HG03469 (cell line): ENCODE measurements at regions not wholly inside any gene's neighbourhood (a gene's known extent, or its start where the extent isn't known, plus 50 kb on each side); places are given as distances from the start of the nearest gene placed in this dataset.

ENCODE experiments used
- ATAC-seq: cut with Tn5 transposase; IDR thresholded peaks from one replicate; pipeline ENCODE4 v1.9.1; 2021; ENCODE audit warnings: mild to moderate bottlenecking, moderate library complexity, moderate number of reproducible peaks; ENCODE audit not compliant: unreplicated experiment

- no peak for ATAC-seq
These were observed 50.7 kb upstream of the SPATA12 start for GRCh38 chr3:57009802-57010201.

GRCh38 chr3:57009367-57009766 is 51.1 kb upstream of the SPATA12 start:
- no peak for ATAC-seq

GRCh38 chr3:57007521-57008460 is 52.7 kb upstream of the SPATA12 start:
- ATAC-seq, result no peak

GRCh38 chr3:57006949-57007419 is 53.5 kb upstream of the SPATA12 start:
- ATAC-seq, result no peak

DNA sequence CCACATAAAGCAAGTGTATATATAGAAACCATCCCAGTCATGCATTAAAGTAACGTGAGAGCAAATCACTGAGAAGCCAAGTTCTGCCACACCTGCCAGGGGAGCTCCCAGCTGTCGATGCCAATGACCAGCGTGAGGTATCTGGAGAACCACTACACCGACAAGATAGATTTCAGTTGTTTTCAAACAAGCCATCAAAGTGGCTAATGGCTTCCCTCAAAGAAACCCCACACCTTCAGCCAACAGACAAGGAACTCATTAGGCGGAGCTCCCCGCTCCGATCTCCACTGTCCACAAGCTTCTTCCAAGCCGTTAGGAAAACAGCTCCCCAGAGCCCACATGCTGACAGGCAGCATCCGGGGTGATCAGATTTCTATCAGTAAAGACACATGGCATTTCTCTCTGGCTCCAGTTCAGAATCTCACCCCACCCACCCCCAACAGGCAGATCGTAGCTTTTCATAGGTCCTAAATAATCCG is 54.2 kb upstream of the SPATA12 start:
- ATAC-seq, result no peak

DNA sequence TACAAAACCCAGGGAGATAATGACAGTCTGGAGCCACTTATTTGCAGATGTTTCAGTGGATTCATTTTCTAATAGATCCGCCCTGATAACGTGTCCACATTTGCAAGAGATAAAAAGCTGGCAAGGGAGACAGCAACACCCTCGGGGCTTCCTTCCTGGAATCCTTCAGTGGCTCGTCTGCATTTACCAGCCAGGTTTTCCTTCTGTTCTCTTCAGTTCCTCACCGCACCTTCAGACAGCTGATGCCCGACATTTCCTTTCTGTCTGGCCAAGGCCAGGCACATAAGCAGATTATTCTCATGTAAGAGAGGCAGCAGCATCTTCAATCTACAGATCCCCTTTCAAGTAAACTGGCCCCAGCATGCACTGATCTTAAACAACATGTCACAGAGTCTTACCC is 56.2 kb upstream of the SPATA12 start:
- ATAC-seq, result no peak

DNA sequence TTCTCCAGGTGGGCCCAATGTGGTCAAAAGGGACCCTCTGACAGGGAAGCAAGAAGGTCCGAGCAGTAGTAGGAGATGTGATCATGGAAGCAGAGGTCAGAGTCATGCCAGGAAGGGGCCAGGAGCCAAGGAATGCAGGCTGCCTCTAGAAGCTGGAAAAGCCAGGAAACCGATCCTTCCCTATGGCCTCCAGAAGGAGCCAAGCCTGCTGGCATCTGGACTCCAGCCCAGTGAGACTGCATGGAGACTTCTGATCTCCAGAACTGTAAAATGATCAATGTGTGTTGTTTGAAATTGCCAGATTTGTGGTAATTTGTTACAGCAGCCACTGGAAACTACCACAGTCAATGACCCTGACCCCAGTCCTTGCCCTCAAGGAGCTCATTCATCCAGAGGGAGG is 56.8 kb upstream of the SPATA12 start:
- no peak for ATAC-seq

GRCh38 chr3:57001356-57001755 is 59.1 kb upstream of the SPATA12 start:
- ATAC-seq, result no peak

- no peak for ATAC-seq
These were observed 60.5 kb upstream of the SPATA12 start for GRCh38 chr3:57000012-57000411.

- no peak for ATAC-seq
These were observed 60.9 kb upstream of the SPATA12 start for GRCh38 chr3:56999547-56999946.

DNA sequence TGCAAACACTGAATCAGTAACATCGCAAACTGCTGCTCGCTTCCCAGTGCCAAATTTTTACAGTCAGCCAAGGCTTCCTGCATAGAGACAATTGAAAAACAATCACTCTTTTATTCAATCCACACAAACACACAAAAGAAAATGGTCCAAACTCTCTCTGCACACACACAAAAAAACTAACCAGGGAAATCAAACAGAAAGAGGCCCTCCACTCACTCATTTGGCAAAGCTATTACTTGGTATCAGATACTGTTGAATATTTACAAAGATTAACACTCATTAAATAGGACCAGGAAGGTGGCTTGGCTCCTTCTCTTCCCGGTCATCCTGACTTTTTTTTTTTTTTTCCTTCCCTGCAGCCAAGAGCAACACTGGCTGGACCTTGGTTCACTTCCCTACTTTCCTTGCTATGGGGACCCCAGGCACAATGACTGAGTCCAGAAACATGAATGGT is 62.4 kb upstream of the SPATA12 start:
- ATAC-seq, result no peak

DNA sequence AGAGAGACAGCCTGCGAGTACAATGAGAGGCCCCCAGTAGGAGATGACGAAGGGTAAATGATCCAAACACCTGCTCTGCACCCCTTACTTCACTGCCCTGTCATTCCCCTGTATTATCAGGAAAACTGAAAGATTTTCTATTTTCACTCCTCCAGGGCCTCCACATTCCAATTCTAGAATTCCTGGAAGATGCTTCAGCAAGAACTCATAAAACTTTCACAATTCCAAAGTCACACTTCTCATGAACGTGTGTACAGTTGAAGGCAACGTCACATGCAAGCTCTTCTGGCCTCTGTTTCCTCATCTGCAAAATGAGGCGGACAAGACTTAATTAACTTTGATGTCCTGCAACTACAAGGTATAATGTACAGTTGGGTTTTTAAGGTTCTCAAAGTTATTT is 62.8 kb upstream of the SPATA12 start:
- no peak for ATAC-seq

GRCh38 chr3:56997041-56997440 is 63.4 kb upstream of the SPATA12 start:
- no peak for ATAC-seq

- no peak for ATAC-seq
These were observed 66.1 kb upstream of the SPATA12 start for GRCh38 chr3:56994391-56994790.

DNA sequence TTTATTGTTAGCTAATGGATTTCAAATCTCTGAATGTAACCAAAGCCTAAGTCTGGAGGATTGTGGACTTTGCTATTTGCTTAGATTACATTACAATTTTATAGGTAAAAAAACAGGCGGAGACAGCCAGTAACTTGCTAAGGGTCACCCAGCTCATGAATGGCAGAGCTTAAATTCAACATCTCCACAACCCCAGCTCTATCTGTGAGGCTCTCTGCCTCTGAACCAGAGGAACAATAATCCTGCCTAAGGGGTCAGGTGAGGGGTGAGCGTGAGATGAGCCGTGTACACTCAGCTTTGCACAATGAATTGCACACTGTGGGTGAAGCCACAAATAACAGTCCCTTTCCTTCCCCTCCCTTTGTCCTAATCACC is 69.8 kb upstream of the SPATA12 start:
- no peak for ATAC-seq

GRCh38 chr3:56989977-56990640 is 70.4 kb upstream of the SPATA12 start:
- ATAC-seq, result no peak

- no peak for ATAC-seq
These were observed 71.1 kb upstream of the SPATA12 start for GRCh38 chr3:56989169-56989976.

- ATAC-seq, result no peak
These were observed 71.9 kb upstream of the SPATA12 start for GRCh38 chr3:56988458-56989168.

DNA sequence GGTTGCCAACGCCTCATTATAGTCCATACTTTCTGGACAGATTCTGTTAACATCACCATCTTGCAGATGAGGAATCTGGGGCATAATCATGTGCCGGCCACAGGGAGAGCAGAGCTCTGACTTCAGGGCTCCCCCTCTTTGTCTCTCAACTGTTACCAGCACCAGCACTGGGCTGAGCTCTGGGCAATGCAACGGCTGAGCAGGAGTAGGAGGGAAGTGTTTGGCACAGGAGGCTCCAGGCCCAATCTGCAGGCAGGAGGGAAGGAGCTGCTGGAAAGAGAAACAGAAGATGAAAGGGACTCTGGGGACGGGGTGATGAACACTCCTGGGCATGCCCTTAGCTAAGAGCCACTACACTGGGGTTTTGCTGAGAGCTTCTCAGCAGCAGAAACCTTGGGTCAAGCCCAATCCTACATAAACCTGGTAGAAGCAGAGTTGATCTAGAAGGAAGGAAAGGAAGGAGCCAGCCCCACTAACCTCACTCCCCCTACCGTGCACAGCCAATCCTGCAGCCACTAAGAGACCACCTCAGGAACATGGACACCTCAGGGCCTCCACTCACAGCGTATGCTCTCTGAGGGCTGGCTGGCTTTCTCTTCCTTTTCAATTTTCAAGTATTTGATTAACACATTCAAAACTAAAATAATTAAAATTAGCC is 73.1 kb upstream of the SPATA12 start:
- ATAC-seq, result no peak

GRCh38 chr3:56986347-56986746 is 74.1 kb upstream of the SPATA12 start:
- no peak for ATAC-seq
